Right lung (tissue), 2 donors: ENCODE measurements at regions not wholly inside any gene's neighbourhood (a gene's known extent, or its start where the extent isn't known, plus 50 kb on each side); places are given as distances from the start of the nearest gene placed in this dataset.

Source experiments
- DNase-seq, 2 donors: peaks; one replicate each; pipeline ENCODE4 v3.0.0-alpha.2; 2013

DNA sequence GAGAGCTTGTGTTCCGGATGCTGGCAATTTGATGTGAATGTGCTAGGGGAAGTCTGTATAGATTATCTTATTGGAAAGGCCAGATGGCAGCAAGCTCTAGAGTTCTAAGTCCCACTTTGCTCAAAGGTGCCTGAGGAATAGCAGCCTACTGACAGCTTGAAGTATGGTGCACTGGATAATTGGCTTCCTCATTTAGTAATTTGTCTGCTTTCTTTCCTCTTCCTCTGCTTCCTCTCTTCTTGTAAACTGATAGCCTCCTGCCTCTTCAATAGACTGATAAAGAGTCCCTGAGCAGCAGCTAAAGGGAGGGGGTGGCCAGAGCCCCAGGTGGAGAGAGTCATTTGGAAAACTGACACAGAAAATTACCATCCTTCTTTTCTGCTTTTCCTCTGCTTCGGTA, 177.3 kb downstream of the FGF1 start:
- DNase-seq, result no peak

- peak; percentile 38 for DNase-seq
These were observed 178.1 kb downstream of the FGF1 start for GRCh38 chr5:142507531-142508372.

DNA sequence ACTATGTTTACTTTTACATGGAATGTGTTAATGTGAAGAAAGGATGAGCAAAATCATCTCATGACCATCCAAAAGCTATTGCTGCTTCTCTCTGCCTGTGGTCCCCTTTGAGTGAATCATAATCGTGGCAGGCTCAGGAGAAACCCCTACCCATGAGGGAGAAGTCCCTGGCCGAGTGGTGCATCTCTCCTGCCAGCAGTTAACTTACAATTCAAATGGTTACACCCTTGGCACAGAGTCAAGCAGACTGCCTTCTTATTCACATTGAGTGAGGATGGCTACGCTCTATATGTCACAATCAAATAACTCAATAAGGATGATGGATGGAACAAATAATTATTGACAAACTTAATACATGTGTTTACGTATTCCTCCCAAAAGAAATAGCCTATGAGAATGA, 179.1 kb downstream of the FGF1 start:
- DNase-seq, result no peak

DNA sequence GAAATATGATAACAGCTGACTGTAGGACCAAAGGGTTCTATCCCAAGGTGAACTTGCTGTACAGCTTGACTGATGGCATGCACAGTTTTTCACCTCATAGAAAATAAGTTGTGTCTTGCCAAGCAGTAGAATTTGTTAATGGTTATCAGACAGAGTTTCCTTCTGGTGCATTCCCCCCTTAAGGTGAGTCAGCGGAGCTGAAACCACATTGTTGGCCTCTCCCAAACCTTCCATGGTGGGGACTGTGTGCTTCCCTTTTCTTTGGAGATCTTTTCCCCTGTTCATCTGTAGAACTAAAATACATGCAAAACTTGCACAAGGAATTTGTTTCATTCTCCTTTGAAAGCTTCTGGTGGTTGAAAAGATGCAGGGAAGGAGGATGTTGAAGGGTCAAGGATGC, 179.8 kb downstream of the FGF1 start:
- no peak for DNase-seq

GRCh38 chr5:142501890-142502289, 177.1 kb upstream of the SPRY4 start:
- DNase-seq, result no peak

DNA sequence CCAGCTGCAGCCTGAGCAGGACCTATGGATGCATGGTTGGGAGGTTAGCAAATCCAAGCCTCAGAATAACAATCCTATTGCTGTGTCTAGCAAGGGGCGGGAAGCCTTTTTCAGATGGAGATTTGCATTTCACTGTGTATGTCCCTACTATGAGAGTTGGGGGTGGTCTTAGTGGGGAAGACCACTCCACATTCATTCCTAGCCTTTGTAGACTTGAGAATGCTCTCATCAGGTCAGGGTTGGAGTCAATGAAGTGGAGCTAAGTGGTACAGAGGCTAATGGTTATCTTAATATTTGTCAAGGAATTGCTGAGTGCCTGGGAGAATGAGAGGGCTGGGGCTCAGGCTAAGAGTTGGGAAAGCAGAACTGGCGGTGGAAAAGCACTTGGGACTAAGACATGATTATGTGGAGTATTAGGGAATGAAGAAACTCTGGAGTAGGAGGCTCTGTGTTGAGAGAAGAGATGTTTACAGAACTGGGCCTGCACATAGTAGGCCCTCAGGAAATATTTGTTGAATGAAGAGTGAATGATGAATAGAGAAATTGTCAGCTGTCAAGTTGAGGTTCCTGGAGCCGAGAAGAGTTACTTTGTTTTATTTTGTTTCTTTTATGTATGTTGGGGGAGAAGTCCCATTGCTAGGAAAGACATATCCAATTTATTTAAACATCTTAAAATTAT, 175.5 kb upstream of the SPRY4 start:
- no peak for DNase-seq

DNA sequence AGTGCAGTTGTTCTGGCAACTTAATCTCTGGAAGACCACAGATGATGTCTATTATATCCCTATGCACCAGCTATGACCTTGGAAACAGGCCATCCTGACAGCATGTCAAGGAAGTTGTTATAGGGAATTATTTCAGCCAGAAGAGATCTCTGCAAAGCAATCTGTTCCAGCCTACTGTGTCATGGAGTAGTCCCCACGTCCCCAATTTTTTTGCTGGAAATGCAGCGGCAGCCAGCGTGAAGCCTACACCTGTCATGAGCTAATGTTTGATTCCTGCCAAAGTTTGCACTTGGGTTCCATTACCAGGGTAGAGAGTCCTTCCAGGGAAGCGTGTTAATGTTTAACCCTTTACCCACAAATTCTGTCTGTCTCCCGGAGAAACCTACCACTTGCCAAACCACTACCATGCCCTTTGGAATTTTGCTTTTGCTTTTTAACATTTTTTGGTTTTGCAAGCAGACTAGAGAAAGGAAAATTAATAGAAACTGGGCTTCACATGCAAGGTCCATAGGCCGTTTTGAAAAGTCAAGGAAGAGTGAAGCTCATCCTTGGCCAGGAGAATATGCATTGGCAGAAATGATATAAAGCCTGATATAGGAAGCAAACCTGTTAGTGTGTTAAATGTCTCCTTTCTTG, 174.9 kb upstream of the SPRY4 start:
- no peak for DNase-seq

DNA sequence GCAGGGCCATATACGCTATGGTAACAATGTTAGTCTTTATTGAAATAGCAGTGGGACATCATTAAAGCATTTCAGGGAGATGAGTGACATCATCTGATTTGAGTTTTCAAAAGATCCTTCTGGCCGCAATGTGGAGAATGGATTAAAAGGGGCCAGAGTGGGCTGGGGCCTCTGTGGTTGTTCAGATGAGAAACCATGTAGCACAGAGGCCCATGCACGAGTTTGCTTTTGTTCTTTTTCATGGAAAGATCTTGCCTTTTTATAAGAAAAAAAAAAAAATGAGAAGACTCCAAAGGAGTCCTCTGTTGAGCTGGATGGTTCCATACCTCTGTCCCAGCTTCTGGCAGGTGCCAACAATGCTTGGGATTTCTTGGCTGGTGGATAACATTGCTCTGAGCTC, 173.5 kb upstream of the SPRY4 start:
- no peak for DNase-seq

DNA sequence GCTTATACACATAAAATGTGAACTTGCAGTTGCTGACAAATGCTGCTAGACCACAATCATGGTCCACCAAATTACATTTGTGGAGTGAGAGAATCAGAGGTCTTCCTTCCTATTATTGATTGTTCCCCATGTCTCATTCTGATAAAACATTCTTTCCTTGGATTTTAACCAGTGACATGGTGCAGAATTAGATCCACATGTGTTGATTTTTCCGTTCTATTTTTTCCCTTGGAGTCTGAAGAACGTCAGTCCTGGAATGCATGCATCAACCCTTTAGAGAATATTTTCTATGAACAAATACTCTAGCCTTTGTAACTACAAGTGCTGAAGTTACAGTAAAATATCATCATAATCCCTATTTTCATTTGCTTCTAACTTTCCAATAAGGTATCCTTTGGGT, 170.7 kb upstream of the SPRY4 start:
- no peak for DNase-seq

- no peak for DNase-seq
These were observed 169.2 kb upstream of the SPRY4 start for GRCh38 chr5:142493875-142494518.

- peak; percentile 43 to 49 for DNase-seq
These were observed 168.0 kb upstream of the SPRY4 start for GRCh38 chr5:142492781-142493281.

- no peak for DNase-seq
These were observed 166.9 kb upstream of the SPRY4 start for GRCh38 chr5:142491679-142492078.

GRCh38 chr5:142491270-142491669, 166.4 kb upstream of the SPRY4 start:
- no peak for DNase-seq

GRCh38 chr5:142486581-142486980, 161.8 kb upstream of the SPRY4 start:
- DNase-seq, result no peak

DNA sequence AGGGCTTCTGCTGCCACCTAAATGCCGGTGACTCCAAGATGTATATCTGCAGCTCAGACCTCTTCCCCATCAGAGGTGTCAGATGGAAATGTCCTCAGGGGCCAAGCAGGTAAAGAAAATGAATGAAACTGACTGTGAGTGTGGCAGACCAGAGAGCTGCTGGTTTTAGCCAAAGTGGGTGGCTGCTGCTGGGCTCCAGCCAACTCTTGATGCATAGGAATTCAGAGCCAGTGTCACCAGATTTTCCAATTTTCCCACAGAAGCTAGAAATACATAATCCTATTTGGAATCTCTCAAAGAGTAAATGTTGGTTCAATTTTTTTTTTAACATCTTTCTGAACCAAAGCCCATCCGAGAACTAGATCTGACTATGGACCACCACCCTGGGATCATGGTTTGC, 161.2 kb upstream of the SPRY4 start:
- no peak for DNase-seq

DNA sequence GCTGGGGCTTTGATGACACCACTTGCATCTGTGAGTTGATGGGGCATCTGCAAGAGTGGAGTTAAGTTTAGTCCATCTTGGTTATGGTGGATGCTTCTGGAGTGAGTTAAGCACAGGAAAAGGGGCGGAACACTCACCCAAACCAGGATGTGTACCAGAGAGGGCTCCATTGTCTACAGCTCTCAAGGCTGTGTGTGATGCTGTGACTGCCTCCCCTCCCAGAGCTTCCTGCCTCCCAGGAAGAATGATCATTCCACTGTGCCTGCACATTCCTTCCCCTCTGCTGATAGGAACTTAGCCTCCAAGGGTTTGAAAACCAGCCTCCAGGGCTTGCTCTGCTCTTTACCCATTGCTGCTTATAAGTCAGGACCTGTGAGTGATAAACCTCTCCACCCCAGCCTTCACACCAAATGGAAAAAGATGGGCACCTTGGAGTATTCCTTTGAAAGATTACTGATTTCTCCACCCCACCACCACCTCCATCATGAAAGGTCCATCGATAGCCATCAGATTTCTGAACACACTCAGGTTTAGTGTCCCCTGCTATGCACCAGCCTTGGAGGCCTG, 160.1 kb upstream of the SPRY4 start:
- DNase-seq, result no peak

DNA sequence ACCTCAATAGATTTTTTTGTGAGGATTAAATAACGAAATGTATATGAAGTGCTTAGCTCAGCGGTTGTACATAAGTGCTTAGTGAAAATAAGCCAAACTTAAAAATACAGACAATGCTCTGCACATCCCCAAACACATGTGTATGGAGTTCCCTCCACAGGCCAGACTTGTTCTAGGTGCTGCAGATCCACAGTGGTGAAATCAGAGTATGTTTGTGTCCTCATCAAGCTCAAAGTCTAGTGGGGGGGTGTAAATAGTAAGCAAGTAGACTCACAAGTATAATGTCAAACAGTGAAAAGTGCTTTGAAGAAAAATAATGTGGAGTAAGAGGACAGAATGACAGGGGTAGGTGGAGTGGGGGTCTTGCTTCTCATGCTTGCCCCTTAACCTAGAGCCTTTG, 157.4 kb upstream of the SPRY4 start:
- no peak for DNase-seq

- no peak for DNase-seq
These were observed 156.6 kb upstream of the SPRY4 start for GRCh38 chr5:142481410-142481809.

DNA sequence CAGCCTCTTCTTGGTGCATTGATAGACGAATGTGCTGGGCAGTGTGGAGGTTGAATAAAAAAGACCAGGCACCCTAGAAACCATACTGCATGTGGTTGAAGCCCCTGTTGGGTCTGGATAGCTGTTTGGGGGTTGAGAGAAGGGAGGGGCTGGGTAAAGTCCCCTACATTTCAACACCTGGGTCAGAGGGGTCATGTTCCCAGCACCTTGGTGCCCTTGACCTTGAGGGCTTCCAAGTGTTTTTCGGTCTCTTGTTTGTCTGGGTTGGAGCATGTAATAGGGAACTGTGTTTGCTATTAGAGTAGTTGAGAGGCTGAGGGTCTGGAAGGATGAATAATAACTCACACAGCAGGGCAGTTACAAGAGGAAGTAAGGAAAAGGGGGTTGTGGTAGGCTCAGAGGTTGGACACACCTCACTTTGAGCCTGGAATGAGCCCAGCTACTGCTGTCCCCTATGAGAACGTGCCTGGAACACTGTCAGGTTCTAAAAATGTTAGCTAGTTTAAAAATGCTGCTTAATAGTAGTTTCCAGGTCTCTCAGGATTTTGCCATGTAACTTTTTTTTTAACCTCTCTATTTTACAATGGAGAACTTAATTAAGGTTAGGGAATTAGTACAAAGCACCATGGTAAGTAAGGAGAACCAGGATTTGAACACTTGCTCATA, 155.2 kb upstream of the SPRY4 start:
- DNase-seq, result no peak

GRCh38 chr5:142479150-142479549, 154.3 kb upstream of the SPRY4 start:
- no peak for DNase-seq

DNA sequence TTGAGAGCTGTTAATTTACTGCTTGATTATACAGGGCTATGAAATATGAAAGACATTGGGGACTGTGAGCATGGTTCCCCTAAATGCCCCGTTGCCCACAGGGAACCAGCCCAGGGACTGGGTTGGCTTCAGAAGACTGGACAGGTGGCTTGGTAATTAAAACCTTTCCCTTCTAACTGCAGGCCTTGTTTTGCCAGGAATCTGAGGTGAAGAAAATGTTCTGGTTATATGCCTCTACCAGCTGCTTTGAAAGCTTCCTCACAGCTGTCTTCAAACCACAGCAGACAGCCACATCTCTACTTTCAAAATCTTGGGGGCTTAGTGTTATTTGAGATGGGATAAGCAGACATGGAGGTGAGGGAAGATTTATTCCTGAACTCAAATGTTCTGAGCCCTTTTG, 153.3 kb upstream of the SPRY4 start:
- no peak for DNase-seq
